Keratinocyte (primary cell): ENCODE measurements at regions not wholly inside any gene's neighbourhood (a gene's known extent, or its start where the extent isn't known, plus 50 kb on each side); places are given as distances from the start of the nearest gene placed in this dataset.

Experiments used
- DNase-seq: peaks from one replicate; pipeline ENCODE4 v3.0.0-alpha.2; 2011; ENCODE audit warnings: low read depth, missing footprints, low spot score
- FAIRE-seq: peaks from 2 replicates; lab custom pipeline; 2011; peaks lifted over from hg19 to GRCh38; lab: Jason Lieb, UNC
- H2AFZ ChIP-seq: 2 replicates; pipeline ENCODE4 v1.6.0; 2012; ENCODE audit warnings: low read length, control low read depth, inconsistent platforms; ENCODE audit not compliant: control insufficient read depth
- H3K27ac ChIP-seq: 2 replicates; pipeline ENCODE4 v1.5.1; 2011; ENCODE audit warnings: low read length; ENCODE audit not compliant: control insufficient read depth, insufficient read depth
- H3K27me3 ChIP-seq: 3 replicates; pipeline ENCODE4 v1.6.0; 2011; ENCODE audit warnings: low read length; ENCODE audit not compliant: control insufficient read depth, insufficient read depth; ENCODE audit errors: extremely low read depth
- H3K36me3 ChIP-seq, 2 experiments: 2 replicates in 1 of 2; 3 replicates in 1 of 2; pipeline ENCODE4 v1.5.1; 2011; ENCODE audit warnings: low read length in 2 of 2, mild to moderate bottlenecking in 1 of 2; ENCODE audit not compliant: control insufficient read depth in 2 of 2, insufficient read depth in 2 of 2; ENCODE audit errors: extremely low read depth in 1 of 2
- H3K4me1 ChIP-seq: 3 replicates; pipeline ENCODE4 v1.5.1; 2011; ENCODE audit warnings: low read length; ENCODE audit not compliant: control insufficient read depth, insufficient read depth; ENCODE audit errors: extremely low read depth
- H3K4me2 ChIP-seq: 3 replicates; pipeline ENCODE4 v1.6.0; 2011; ENCODE audit warnings: low read depth, low read length; ENCODE audit not compliant: control insufficient read depth, insufficient read depth; ENCODE audit errors: extremely low read depth
- H3K4me3 ChIP-seq, 3 experiments: fragments of 200-600 bp in 1 of 3; sonication (generic) in 1 of 3; 2 replicates in 2 of 3; 3 replicates in 1 of 3; pipeline ENCODE4 v1.5.1; 2011 to 2016; ENCODE audit warnings: low read length in 3 of 3, mild to moderate bottlenecking in 3 of 3, control low read depth in 2 of 3, inconsistent platforms in 1 of 3, low read depth in 1 of 3, mixed read lengths in 1 of 3, mixed run types in 1 of 3, moderate library complexity in 1 of 3; ENCODE audit not compliant: control insufficient read depth in 2 of 3, insufficient read depth in 2 of 3; ENCODE audit errors: extremely low read depth in 1 of 3
- H3K79me2 ChIP-seq: 2 replicates; pipeline ENCODE4 v1.6.0; 2012; ENCODE audit warnings: low read length; ENCODE audit not compliant: control insufficient read depth, insufficient read depth
- H3K9ac ChIP-seq: 3 replicates; pipeline ENCODE4 v1.6.0; 2011; ENCODE audit warnings: low read length; ENCODE audit not compliant: control insufficient read depth, insufficient read depth; ENCODE audit errors: extremely low read depth
- H3K9me1 ChIP-seq: 3 replicates; pipeline ENCODE4 v1.6.0; 2011; ENCODE audit warnings: low read length; ENCODE audit not compliant: control insufficient read depth, insufficient read depth; ENCODE audit errors: extremely low read depth
- H3K9me3 ChIP-seq: 2 replicates; pipeline ENCODE4 v1.5.1; 2012; ENCODE audit warnings: low read depth, low read length; ENCODE audit not compliant: control insufficient read depth
- H4K20me1 ChIP-seq: 3 replicates; pipeline ENCODE4 v1.6.0; 2011; ENCODE audit warnings: low read length; ENCODE audit not compliant: control insufficient read depth, insufficient read depth; ENCODE audit errors: extremely low read depth
- CTCF ChIP-seq, 3 experiments: IDR thresholded peaks in 1 of 3; conservative IDR thresholded peaks in 1 of 3; optimal IDR thresholded peaks in 1 of 3; 2 replicates in 2 of 3; 3 replicates in 1 of 3; pipeline versions ENCODE3 to v1.5.1; 2011; ENCODE audit warnings: low read length in 3 of 3, mild to moderate bottlenecking in 3 of 3, moderate library complexity in 2 of 3, control low read depth in 1 of 3, inconsistent platforms in 1 of 3; ENCODE audit not compliant: insufficient read depth in 2 of 3; ENCODE audit errors: extremely low read depth in 1 of 3
- EZH2 ChIP-seq: IDR thresholded peaks from one replicate; pipeline ENCODE4 v1.6.1; 2012; ENCODE audit warnings: inconsistent platforms, mild to moderate bottlenecking, low read length, moderate library complexity
- dilution Hi-C: fragments of 300-500 bp; cut with MboI; formaldehyde crosslinking; loops from one replicate; pipeline ENCODE4 v1.7.0; 2020; ENCODE audit warnings: low sequenced_read_pairs; ENCODE audit not compliant: extremely low pct_ligation_motif_present

GRCh38 chr1:188050250-188050649 lies 1221.5 kb downstream of the PLA2G4A start:
- no peak for FAIRE-seq
- H3K36me3 ChIP-seq: no peaks in the 10 kb centered on the region
- dilution Hi-C loops: no loop called here
- TF ChIP-seq CTCF (optimal IDR thresholded peaks at IDR 0.05 in 1 of 3, IDR thresholded peaks at IDR 0.05 in 1 of 3, conservative IDR thresholded peaks at IDR 0.05 in 1 of 3; ENCODE audit: extremely low read depth in 1 of 3, insufficient read depth in 2 of 3, low read length in 3 of 3): no peak
- no peak for TF ChIP-seq EZH2
- no peaks in the 10 kb centered on the region for H3K79me2 ChIP-seq
- H3K27ac ChIP-seq: no peak overlapping the region
- DNase-seq: no peak
- H3K4me3 ChIP-seq: no peak overlapping the region
- H3K9me1 ChIP-seq: no peaks in the 10 kb centered on the region
- H3K4me2 ChIP-seq: no peak overlapping the region
- no peaks in the 10 kb centered on the region for H3K4me1 ChIP-seq
- no peaks in the 10 kb centered on the region for H3K27me3 ChIP-seq
- no peak overlapping the region for H3K9ac ChIP-seq
- H2AFZ ChIP-seq: no peak overlapping the region
- no peaks in the 10 kb centered on the region for H3K9me3 ChIP-seq
- no peaks in the 10 kb centered on the region for H4K20me1 ChIP-seq

GRCh38 chr1:188056011-188056410 lies 1227.3 kb downstream of the PLA2G4A start:
- Histone ChIP-seq H3K4me2 (no peak overlapping the region), H3K36me3 (no peaks in the 10 kb centered on the region), H3K9me1 (no peaks in the 10 kb centered on the region), H4K20me1 (no peaks in the 10 kb centered on the region), H3K79me2 (no peaks in the 10 kb centered on the region), H3K27ac (no peak overlapping the region), H2AFZ (no peak overlapping the region), H3K9me3 (no peaks in the 10 kb centered on the region), H3K27me3 (no peaks in the 10 kb centered on the region), H3K4me3 (no peak overlapping the region), H3K9ac (no peak overlapping the region), H3K4me1 (no peaks in the 10 kb centered on the region)
- FAIRE-seq: no peak
- TF ChIP-seq EZH2 (no peak), CTCF (optimal IDR thresholded peaks at IDR 0.05 in 1 of 3, IDR thresholded peaks at IDR 0.05 in 1 of 3, conservative IDR thresholded peaks at IDR 0.05 in 1 of 3; ENCODE audit: extremely low read depth in 1 of 3, insufficient read depth in 2 of 3, low read length in 3 of 3) (no peak)
- no peak for DNase-seq
- dilution Hi-C loops: no loop called here
